ENCODE measurements at regions not wholly inside any gene's neighbourhood (a gene's known extent, or its start where the extent isn't known, plus 50 kb on each side); places are given as distances from the start of the nearest gene placed in this dataset.

GRCh38 chr5:4540375-4541173 is 599.6 kb upstream of the ADAMTS16 start:
- H3K9me2 ChIP-seq (replicated peaks; ENCODE audit: insufficient read depth, low read length): no peaks in the 10 kb centered on the region
- no peaks in the 10 kb centered on the region for H3K27me3 ChIP-seq (replicated peaks; ENCODE audit: insufficient read depth, low read length)
- H3K27ac ChIP-seq (ENCODE audit: low read length): no peak overlapping the region
- H2AFZ ChIP-seq (ENCODE audit: low read length): no peak overlapping the region
- no peak overlapping the region for H3K4me3 ChIP-seq (ENCODE audit: low read length)
- H3K4me1 ChIP-seq (ENCODE audit: low read length): no peaks in the 10 kb centered on the region
- no peak for DNase-seq
- TF ChIP-seq EZH2phosphoT487 (IDR thresholded peaks at IDR 0.05; ENCODE audit: low read length) (no peak), CTCF (IDR thresholded peaks at IDR 0.05; ENCODE audit: low read length) (no peak)
- no peaks in the 10 kb centered on the region for H3K79me2 ChIP-seq (ENCODE audit: low read length)
- H4K20me1 ChIP-seq (ENCODE audit: insufficient read depth, low read length): no peaks in the 10 kb centered on the region
- H3K9me3 ChIP-seq (replicated peaks; ENCODE audit: insufficient read depth, low read length): no peaks in the 10 kb centered on the region
- H3K9ac ChIP-seq (ENCODE audit: low read length): no peak overlapping the region
- H3K36me3 ChIP-seq (replicated peaks; ENCODE audit: insufficient read depth, low read length): no peaks in the 10 kb centered on the region
- no peak overlapping the region for H3K4me2 ChIP-seq (ENCODE audit: low read depth, low read length)
- no peaks in the 10 kb centered on the region for H3F3A ChIP-seq (ENCODE audit: insufficient read depth, low read length)

GRCh38 chr5:4541334-4541733 is 598.8 kb upstream of the ADAMTS16 start:
- no peak for DNase-seq
- no peaks in the 10 kb centered on the region for H4K20me1 ChIP-seq (ENCODE audit: insufficient read depth, low read length)
- no peak overlapping the region for H2AFZ ChIP-seq (ENCODE audit: low read length)
- H3K4me2 ChIP-seq (ENCODE audit: low read depth, low read length): no peak overlapping the region
- TF ChIP-seq EZH2phosphoT487 (IDR thresholded peaks at IDR 0.05; ENCODE audit: low read length) (no peak), CTCF (IDR thresholded peaks at IDR 0.05; ENCODE audit: low read length) (no peak), EZH2 (optimal IDR thresholded peaks at IDR 0.05; ENCODE audit: low read depth, low read length) (no peak)
- H3F3A ChIP-seq (ENCODE audit: insufficient read depth, low read length): no peaks in the 10 kb centered on the region
- no peaks in the 10 kb centered on the region for H3K79me2 ChIP-seq (ENCODE audit: low read length)
- H3K4me1 ChIP-seq (ENCODE audit: low read length): no peaks in the 10 kb centered on the region
- no peaks in the 10 kb centered on the region for H3K27me3 ChIP-seq (replicated peaks; ENCODE audit: insufficient read depth, low read length)
- H3K36me3 ChIP-seq (replicated peaks; ENCODE audit: insufficient read depth, low read length): no peaks in the 10 kb centered on the region
- no peaks in the 10 kb centered on the region for H3K9me3 ChIP-seq (replicated peaks; ENCODE audit: insufficient read depth, low read length)
- H3K9ac ChIP-seq (ENCODE audit: low read length): no peak overlapping the region
- no peak overlapping the region for H3K4me3 ChIP-seq (ENCODE audit: low read length)
- H3K9me2 ChIP-seq (replicated peaks; ENCODE audit: insufficient read depth, low read length): no peaks in the 10 kb centered on the region
- H3K27ac ChIP-seq (ENCODE audit: low read length): no peak overlapping the region

- no peak overlapping the region for H3K9ac ChIP-seq (ENCODE audit: low read length)
- H3K27me3 ChIP-seq (replicated peaks; ENCODE audit: insufficient read depth, low read length): no peaks in the 10 kb centered on the region
- DNase-seq: no peak
- no peaks in the 10 kb centered on the region for H3F3A ChIP-seq (ENCODE audit: insufficient read depth, low read length)
- no peaks in the 10 kb centered on the region for H3K79me2 ChIP-seq (ENCODE audit: low read length)
- no peaks in the 10 kb centered on the region for H3K36me3 ChIP-seq (replicated peaks; ENCODE audit: insufficient read depth, low read length)
- H3K4me2 ChIP-seq (ENCODE audit: low read depth, low read length): no peak overlapping the region
- H3K27ac ChIP-seq (ENCODE audit: low read length): no peak overlapping the region
- H3K4me3 ChIP-seq (ENCODE audit: low read length): no peak overlapping the region
- no peaks in the 10 kb centered on the region for H3K4me1 ChIP-seq (ENCODE audit: low read length)
- H3K9me3 ChIP-seq (replicated peaks; ENCODE audit: insufficient read depth, low read length): no peaks in the 10 kb centered on the region
- H4K20me1 ChIP-seq (ENCODE audit: insufficient read depth, low read length): no peaks in the 10 kb centered on the region
- H2AFZ ChIP-seq (ENCODE audit: low read length): no peak overlapping the region
- no peaks in the 10 kb centered on the region for H3K9me2 ChIP-seq (replicated peaks; ENCODE audit: insufficient read depth, low read length)
- TF ChIP-seq EZH2phosphoT487 (IDR thresholded peaks at IDR 0.05; ENCODE audit: low read length) (no peak), CTCF (IDR thresholded peaks at IDR 0.05; ENCODE audit: low read length) (no peak), EZH2 (optimal IDR thresholded peaks at IDR 0.05; ENCODE audit: low read depth, low read length) (no peak)
Observed at GRCh38 chr5:4542145-4542778, 597.9 kb upstream of the ADAMTS16 start.

Data from MM.1S (cell line).